Islet precursor cell (in vitro differentiated cells): ENCODE measurements at regions not wholly inside any gene's neighbourhood (a gene's known extent, or its start where the extent isn't known, plus 50 kb on each side); places are given as distances from the start of the nearest gene placed in this dataset.

Experiments
- DNase-seq: peaks from one replicate; pipeline ENCODE4 v3.0.0-alpha.2; 2018

DNA sequence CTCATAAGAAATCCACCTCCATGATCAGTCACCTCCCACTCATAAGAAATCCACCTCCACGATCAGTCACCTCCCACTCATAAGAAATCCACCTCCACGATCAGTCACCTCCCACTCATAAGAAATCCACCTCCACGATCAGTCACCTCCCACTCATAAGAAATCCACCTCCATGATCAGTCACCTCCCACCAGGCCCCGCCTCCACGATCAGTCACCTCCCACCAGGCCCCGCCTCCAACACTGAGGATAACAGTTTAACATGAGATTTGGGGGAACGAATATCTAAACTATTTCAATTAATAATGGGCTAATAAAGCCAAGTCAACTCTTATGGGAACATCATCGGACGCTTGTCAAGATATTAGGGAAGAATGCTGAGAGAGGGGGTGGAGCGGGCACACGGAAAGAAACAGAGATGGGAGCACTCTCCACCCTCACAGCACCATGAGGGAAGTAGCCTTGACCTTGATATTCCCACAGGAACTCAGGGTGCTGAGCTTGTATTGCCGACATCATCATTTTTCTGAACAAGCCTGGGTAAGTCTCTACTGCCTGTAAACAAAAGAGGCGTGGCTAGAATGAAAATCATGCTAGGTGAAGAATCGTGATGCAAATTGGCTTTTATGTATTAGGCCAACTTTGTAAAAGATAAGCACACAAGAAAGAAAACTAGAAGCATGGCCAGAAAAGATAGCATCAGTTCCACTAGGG lies 303.5 kb upstream of the KLF6 start:
- no peak for DNase-seq

DNA sequence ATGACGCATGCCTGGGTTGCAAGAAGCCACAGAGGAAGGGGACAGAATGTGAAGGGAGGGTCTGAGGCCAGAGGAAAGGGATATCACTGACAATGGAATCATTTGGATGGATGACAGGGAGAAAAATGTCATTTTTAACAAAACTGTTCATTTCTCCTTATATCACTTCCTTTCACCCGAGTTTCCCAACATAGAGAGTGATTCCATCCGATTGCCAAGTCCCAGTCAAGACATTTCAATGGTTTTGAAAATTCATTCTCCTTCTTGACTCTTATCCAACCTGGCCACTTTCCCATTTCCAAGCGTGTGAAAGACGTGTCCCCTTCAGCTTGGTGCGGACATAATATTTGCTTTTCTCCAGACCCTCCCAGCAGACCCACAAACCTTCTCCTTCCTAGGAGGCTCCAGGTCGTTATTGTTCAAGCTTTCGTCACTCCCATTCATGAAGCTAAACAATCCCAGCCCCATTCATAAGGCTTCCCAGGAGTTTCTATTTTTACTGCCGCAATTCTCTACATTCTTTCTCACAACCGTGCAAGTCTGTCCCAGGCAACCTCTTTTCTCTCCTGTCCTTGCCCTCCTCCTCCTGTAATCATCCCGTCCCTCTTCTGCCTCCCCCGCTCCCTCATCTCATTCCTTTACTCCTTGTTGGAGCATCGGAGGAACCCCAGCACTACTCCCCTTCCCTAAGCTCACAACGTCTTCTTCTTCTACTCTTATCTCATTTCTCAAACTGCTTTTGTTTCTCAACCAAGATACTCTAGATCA lies 301.3 kb upstream of the KLF6 start:
- peak; percentile 64 for DNase-seq

DNA sequence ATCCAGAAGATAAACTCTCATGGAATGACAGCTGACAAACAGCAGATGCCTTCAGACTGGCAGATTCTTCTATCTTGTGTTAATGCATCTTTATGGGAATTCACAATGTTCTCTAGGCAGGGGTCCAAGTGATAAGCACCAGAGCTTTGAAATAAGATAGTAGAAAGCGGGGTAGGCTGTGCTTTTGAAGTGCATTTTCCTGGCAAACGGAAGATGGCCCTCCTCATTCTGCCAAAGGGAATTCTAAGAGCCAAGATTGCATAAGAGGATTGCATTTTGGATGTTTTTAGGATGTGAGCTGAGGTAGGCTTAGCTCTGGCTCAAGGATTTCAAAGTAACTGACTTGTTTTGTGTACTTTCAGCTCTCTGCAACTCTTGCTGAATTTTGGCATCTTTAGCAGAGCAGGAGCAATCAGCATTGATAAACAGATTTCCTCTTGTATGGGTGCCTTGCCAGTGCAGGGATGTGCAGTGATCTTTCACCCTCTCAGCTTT lies 298.5 kb upstream of the KLF6 start:
- DNase-seq = peak; percentile 90

DNA sequence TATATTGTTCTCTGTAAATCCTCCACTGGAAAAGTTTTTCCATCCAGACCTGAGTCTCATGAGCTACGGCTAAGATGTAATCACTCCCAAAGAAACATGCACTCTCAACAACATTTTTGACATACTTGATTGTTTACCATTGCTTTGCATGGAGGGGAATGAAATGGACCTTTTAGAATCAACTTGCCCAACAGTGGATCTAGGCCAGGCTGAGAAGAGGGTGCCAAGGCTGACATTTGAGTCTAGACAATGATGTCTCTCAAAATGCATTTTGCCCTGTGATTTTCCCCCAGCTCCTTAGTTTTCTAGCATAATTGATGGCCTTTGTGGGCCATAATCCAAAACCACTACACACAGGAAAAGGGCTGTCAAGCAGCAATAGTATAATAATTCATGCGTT lies 297.9 kb upstream of the KLF6 start:
- no peak for DNase-seq

DNA sequence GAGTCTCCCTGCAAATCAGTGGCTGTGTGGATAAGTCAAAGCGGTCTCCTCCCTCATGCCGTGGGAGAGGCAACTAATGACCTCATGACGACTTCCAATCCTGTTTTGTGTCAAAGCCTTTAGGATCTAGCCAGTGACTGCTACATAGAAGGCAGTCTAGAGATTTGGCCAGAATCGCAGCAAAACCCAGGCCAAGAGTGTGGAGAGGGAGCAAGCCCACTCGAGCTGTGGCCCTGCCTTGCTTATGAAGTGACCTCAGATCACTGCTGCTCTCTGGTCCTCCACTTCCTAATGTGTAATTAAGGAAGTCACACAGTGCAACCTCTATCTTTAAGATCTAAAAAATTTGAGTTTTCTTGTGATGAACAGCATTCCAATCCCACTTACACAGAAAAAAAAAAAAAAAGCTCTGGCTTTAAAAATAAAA lies 296.7 kb upstream of the KLF6 start:
- peak; percentile 77 for DNase-seq

DNA sequence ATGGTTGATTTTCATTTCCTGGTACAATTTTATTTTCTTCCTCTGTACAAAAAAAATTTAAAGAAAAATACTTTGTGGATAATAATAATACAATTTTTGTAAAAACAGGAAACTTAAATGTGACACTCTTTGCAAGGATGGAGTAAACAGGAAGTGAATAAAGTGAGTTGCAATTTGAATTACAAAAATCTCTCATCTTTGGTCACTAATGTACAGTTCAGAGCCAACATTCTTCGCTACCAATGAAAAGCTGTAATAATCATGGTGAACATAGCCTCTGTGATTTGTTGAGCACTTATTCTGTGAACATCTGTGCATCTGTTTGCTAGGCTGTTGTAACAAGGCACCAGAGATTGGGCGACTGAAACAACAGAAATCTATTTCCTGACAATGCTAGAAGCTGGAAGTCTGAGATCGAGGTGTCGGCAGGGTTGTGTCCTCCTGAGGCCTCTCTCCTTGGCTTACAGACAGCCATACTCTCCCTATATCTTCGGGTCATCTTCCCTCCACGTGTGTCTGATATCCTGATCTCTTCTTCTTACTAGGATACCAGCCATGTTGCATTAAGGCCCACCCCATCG lies 295.3 kb upstream of the KLF6 start:
- no peak for DNase-seq

DNA sequence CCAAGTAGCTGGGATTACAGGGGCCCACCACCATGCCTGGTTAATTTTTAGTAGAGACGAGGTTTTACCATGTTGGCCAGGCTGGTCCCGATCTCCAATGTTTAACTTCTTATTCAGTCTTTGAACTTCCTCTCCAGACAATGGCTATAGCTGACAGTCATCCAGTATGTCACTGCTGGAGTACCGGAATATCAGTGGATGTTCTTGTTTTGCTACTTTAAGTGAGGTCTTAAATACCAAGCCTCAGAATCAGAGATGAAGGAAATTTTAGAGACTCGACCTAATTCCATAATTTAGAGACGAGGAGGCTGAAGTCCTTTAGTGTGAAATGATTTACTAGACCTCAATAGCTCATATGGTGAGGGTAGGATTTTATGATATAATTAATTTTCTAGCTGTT lies 294.8 kb upstream of the KLF6 start:
- DNase-seq = no peak

DNA sequence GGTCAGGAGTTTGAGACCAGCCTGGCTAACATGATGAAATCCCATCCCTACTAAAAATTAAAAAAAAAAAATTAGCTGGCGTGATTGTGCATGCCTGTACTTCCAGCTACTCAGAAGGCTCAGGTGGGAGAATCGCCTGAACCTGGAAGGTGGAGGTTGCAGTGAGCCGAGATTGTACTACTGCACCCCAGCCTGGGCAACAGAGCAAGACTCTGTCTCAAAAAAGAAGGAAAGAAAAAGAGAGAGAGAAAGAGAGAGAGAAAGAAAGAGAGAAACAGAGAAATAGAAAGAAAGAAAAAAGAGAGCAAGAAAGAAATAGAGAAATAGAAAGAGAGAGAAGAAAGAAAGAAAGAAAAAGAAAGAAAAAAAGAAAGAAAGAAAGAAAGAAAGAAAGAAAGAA lies 292.8 kb upstream of the KLF6 start:
- no peak for DNase-seq

DNA sequence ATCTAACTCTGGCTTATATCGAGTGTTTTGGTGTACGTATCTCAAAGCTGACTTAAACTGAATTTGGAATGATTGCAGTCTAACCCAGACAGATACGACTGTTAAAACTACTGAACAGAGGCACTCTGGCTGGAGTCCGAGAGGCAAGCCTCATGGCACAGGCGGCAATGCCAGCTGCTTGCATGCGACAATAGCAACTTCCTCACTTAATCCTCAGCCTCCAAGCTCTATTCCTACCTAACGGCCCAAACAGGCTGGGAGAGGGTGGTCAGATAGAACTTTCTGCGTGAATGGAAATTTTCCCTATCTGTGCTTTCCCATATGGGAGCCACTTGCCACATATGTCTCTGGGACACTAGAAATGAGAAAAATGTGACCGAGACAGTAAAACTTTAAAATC lies 292.0 kb upstream of the KLF6 start:
- no peak for DNase-seq

DNA sequence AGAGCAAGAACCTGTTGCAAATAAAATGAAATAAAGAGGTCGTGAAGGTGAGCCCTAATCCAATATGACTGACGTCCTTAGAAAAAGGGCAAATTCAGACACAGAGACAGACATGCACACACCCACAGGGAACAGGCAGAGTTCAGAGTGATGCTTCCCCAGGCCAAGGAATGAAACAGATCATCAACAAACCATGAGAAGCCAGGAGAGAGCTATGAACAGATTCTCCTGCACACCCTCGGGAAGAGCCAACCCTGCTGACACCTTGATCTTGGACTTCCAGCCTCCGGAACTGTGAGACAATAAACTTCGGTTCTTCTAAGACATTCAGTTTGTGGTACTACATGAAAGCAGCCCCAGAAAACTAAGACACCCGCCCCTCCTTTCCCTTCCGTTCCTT lies 290.4 kb upstream of the KLF6 start:
- no peak for DNase-seq

DNA sequence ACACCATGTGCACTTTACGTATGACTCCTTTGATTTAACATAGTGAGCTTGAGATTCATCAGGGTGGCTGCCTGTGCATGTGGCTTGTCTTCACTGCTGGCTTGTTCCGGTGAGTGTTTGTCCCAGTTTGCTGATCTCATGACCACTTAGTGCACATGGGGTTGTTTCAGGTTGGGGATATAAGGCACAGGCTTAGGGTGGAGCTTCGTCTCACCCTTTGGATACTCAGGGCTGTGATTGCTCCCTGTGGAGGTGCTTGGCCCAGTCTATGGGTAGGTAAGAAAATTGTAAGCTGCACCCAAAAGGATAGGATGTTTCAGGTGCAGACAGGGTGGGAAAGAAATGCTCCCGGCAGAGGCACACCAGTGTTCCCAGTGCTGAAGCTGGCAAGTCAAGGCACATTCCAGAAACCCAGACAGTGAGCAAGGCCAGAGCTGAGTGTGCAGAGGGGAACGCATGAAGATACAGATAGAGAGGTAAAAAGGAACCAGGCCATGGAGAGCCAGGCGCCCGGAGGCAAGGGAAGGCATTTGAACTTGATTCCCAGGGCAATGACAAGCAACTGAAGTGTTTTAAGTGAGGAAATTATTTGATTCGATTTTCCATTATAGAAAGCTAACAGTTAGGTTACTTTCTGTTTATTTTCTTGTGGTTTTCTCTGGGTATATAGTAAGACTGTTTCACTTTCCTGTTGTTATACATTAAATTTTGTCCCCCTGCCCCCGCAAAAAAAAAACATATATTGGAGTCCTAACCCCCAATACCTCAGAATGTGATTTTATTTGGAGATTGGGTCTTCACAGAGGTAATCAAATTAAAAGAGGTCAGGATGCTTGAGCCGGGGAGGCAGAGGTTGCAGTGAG lies 289.8 kb upstream of the KLF6 start:
- peak; percentile 80 for DNase-seq

DNA sequence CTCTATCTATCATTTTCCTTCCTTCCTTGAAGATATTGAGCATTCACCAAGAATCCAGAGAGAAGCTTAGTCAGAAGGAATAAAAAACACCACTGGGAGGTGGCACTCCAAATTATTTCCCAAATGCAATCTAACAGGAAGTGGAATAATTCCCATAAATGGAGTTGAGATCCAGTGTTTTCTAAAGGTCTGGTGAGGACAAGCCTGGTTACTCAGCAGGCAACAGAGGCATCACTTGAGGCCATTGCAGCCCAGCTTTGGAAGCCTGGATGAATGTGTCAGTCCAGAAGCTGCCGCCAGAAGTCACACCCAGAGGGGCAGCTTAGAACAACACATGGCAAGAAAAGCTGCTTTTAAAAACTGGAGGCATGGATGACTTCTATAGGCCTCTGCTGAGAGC lies 288.9 kb upstream of the KLF6 start:
- no peak for DNase-seq

DNA sequence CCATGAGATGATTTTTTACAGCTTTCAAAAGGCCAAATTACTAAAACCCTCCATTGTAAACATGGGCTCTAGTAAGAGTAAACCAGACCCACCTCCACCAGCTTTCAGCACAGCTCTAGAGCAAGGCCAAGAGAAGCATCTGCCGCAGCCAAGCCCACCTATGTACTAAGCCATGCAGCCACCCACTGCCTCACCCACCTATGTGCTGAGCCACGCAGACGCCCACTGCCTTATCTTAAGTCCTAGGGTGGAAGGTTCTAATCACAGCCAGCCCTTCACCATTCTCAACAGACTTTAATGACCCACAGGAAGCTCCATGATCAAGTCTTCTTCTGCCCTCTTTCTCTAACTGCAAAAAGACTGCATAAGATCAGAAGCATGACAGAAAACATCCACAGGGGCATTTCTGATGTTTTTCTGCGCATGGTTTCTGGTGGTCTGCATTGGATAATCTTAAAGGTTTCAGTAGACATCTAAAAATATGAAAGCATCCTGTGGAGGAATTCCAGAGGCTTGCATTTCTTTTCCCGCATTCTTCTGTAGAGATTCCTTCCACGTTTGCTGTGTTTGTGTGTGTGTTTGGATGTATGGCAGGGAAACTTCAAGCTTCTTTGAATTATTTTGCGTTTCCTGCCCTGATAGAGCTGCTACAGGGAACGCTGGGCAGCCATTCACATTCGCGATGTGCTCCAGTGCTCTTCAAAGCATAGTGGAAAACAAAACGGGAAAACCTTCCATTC lies 286.1 kb upstream of the KLF6 start:
- no peak for DNase-seq

DNA sequence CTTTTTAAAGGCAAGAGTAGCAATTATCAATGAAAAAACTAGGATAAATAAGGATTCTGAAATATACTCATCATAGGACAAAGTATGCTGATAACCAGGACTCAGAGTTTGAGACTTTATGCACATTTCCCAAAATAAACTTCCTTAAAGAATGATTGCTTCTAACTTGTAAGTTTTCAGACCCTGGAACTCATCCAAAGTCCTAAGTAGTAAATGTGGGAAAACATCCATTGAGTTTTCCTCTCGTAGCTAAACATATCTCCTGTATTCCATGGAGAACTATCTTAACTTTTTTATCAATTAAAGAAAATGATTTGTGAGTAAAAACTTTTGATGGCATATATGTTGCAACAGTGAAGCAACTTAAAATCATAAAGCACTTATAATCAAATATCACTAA lies 285.2 kb upstream of the KLF6 start:
- DNase-seq = no peak

DNA sequence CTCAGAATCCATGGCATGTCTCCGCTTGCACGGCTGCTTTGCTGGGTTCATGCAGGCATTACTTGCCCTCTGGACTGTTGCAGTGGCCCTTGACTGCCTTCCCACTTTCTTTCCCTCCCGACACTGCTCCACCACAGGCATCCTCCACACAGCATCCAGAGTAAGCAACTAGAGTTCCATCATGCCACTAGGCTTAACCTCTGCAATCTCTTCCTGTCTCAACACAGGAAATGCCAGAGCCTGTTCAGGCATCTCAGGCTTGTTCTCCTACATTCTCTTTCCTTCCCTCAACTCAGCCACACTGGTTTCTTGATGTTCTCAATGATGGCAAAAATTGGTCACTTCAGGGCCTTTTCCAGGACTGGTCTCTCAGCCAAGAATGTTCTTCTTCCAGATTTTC lies 284.5 kb upstream of the KLF6 start:
- DNase-seq = peak; percentile 85

DNA sequence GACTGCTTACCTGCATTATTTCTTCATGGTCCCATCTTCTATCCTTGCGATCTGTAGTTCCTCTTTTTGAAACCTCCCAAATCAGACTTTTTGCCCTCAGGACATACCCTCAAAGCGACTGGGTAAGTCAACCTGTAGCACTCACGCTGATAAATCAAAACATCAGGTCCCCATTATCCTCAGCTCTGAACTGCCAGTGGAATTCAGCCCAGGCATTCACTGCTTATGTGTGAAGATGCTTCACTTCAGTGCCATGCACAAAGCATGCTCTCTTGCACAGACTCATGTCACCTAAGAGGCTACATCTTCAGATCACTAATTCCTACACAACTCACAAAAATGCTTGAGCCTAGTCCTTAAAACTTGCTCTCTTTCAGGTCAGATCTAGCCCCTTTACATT lies 283.6 kb upstream of the KLF6 start:
- peak; percentile 76 for DNase-seq

DNA sequence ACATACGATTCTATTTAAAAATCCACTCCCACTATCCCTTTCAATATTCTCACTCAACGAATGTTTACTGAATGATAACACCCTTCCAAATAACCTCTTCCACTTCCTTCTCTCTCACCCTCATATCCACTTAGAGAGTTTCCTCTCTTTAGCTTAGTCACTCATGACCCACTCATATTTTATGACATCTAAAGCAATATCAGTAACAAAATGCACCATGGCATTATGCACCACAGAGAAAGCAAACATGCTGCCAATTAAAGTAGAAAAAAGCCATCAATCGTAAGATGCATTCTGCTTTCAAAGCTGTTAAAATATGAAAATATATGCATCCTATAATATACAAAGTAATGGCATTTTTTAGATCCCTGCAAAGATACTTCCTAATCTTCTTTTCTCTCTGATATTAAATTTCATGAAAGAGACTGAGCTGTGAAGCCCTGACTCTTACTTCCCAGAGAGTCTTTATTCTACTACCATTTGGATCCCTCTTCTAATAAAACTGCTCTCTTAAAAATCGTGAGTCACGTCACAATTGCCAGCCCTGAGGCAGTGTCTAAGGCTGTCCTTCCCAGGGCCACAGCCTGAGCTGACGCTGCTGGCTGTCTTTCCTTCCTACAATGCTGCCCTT lies 283.0 kb upstream of the KLF6 start:
- peak; percentile 88 for DNase-seq

DNA sequence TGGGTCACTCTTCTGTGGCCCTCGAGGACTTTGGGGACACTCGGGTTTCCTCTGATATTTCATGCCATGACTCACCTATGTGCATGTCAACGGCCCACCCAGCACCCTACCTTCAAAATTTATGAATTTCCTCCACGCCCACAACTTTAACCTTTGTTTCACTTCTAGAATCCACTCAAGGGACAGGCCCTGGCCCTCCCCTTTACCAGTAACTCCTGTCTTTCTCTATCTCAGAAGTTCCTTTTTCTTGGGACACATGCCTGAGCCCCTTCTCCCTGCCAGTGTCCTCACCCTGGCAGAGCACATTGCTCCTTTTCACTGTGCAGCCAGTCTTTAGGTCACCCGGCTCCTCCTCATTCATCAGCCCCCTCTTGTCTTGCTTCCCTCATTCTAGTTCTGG lies 282.5 kb upstream of the KLF6 start:
- no peak for DNase-seq

DNA sequence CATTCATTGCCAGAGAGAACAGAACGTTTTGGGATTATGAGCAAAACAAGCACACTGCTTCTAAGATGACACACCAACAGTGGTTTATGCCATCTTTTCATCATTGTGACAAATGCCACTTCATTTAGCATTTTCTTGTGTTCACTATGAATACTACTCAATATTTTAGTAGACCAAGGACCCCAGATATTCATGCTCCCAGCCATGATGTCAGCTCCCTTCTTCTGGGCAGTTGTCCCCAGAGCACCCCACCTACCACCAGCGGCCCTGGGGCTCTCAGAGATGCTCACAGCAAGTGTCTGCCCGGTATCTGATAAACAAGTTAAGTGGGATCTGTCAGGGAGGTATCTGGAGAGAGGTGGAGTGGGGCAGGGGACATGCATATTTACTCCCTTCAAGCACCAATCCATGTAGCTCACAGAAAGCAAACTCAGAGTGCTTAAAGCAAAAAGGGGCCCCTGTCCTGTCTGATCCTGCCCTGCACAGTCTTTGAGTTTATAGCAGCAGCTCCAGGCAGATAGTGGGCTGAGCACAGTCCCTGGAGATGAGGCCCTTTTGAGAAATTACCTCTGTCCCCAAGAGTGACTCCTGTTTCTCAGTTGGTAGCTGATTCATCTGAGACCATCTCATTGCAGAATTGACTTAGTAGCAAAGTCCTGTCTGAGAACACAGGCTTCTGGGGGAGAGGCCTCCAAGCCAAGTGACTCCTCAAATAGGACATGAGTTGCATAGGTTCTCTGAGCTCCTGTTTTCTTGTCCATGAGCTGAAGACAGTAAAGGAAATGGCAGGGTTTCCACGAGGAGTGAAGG lies 281.8 kb upstream of the KLF6 start:
- DNase-seq = peak; percentile 56

DNA sequence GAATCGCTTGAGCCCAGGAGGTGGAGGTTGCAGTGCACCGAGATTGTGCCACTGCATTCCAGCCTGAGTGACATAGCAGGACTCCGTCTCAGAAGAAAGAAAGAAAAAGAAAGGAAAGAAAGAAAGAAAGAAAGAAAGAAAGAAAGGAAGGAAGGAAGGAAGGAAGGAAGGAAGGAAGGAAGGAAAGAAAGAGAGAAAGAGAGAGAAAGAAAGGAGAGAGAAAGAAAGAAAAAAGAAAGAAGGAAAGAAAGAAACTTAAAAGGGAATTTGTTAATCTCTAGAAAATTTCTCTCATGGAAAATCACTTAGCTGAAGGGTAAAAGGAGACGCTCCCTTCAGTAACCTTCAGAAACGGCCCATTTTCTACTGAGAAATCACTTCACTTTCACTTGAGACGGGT lies 279.5 kb upstream of the KLF6 start:
- no peak for DNase-seq

DNA sequence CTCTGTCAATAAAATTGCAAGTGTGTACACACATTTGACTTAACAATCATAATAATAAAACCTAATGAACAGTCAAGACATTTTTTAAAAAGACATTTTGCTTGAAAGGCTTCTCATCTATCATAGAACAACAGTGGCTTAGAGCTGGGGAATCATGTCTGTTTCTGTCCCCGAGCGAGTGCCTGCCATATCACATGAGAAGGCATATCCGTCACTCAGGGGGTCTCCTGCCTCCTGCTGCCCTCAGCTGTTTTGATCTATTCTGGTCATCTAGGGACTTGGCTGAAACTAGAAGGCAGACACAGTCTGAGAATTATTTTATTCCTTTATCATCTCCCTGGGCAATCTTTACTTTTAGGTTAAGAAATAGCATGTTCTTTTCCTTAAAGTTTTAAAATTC lies 278.7 kb upstream of the KLF6 start:
- no peak for DNase-seq
